HEK293 (cell line): ENCODE measurements at regions not wholly inside any gene's neighbourhood (a gene's known extent, or its start where the extent isn't known, plus 50 kb on each side); places are given as distances from the start of the nearest gene placed in this dataset.

Experiments used
- CTCF ChIA-PET: fragments of 350-600 bp; formaldehyde crosslinking; extraction: SDS; loops from one replicate; lab custom pipeline; 2021; ENCODE audit warnings: antibody characterized with exemption; lab: Yijun Ruan, JAX
- POLR2A ChIA-PET: fragments of 300-600 bp; formaldehyde crosslinking; extraction: SDS; loops from one replicate; lab custom pipeline; 2020; ENCODE audit warnings: antibody characterized with exemption, inconsistent platforms; lab: Yijun Ruan, JAX
- H3K27ac ChIP-seq: fragments of 200-500 bp; sonication (Bioruptor generic); 2 replicates; pipeline ENCODE4 v1.5.1; 2014; ENCODE audit warnings: low read depth, low read length, control low read depth, inconsistent platforms; ENCODE audit errors: extremely low read depth
- H3K36me3 ChIP-seq, 2 experiments: fragments of 200-500 bp in 1 of 2; sonication (Bioruptor generic) in 1 of 2; 1 replicate in 1 of 2; 2 replicates in 1 of 2; pipeline ENCODE4 v1.5.1; 2014 to 2017; ENCODE audit warnings: inconsistent platforms in 2 of 2, low read length in 2 of 2; ENCODE audit not compliant: control insufficient read depth in 2 of 2, insufficient read depth in 1 of 2
- H3K4me1 ChIP-seq: fragments of 200-500 bp; sonication (Bioruptor generic); 2 replicates; pipeline ENCODE4 v1.5.1; 2014; ENCODE audit warnings: mild to moderate bottlenecking, low read length, inconsistent platforms; ENCODE audit not compliant: control insufficient read depth, insufficient read depth
- H3K4me3 ChIP-seq: 2 replicates; pipeline ENCODE4 v1.5.1; 2011; ENCODE audit warnings: low read depth, mild to moderate bottlenecking, control low read depth, low read length, moderate library complexity
- H3K9me3 ChIP-seq: fragments of 200-500 bp; sonication (Bioruptor generic); 2 replicates; pipeline ENCODE4 v1.5.1; 2014; ENCODE audit warnings: low read depth, low read length, inconsistent platforms; ENCODE audit not compliant: control insufficient read depth, insufficient read depth
- KLF16 ChIP-seq: fragments of 450-650 bp; formaldehyde crosslinking; IDR thresholded peaks from 2 replicates; pipeline ENCODE4 v1.5.1; 2017; ENCODE audit warnings: missing biosample characterization, missing genetic modification characterization
- KLF8 ChIP-seq: fragments of 450-650 bp; formaldehyde crosslinking; IDR thresholded peaks from 2 replicates; pipeline ENCODE4 v1.5.1; 2016; ENCODE audit warnings: missing biosample characterization, missing genetic modification characterization
- KLF9 ChIP-seq: fragments of 450-650 bp; formaldehyde crosslinking; IDR thresholded peaks from 2 replicates; pipeline ENCODE4 v1.5.1; 2016; ENCODE audit warnings: missing biosample characterization, missing genetic modification characterization, low read depth
- PRDM2 ChIP-seq: fragments of 450-650 bp; formaldehyde crosslinking; IDR thresholded peaks from 2 replicates; pipeline ENCODE4 v1.5.1; 2016; ENCODE audit warnings: missing biosample characterization, missing genetic modification characterization, borderline replicate concordance
- YY2 ChIP-seq: fragments of 450-650 bp; formaldehyde crosslinking; IDR thresholded peaks from 2 replicates; pipeline ENCODE4 v1.5.1; 2016; ENCODE audit warnings: missing biosample characterization, missing genetic modification characterization
- ZBTB11 ChIP-seq: fragments of 450-650 bp; formaldehyde crosslinking; conservative IDR thresholded peaks from 2 replicates; pipeline ENCODE4 v1.5.1; 2016; ENCODE audit warnings: low read depth, missing biosample characterization, missing genetic modification characterization
- ZIC2 ChIP-seq: fragments of 450-650 bp; formaldehyde crosslinking; IDR thresholded peaks from 2 replicates; pipeline ENCODE4 v1.5.1; 2016; ENCODE audit warnings: missing biosample characterization, missing genetic modification characterization
- ZNF169 ChIP-seq: fragments of 450-650 bp; formaldehyde crosslinking; IDR thresholded peaks from 2 replicates; pipeline ENCODE4 v1.5.1; 2016; ENCODE audit warnings: missing biosample characterization, missing genetic modification characterization
- ZNF211 ChIP-seq: fragments of 450-650 bp; formaldehyde crosslinking; IDR thresholded peaks from 2 replicates; pipeline ENCODE4 v1.5.1; 2016; ENCODE audit warnings: low read depth, missing biosample characterization, missing genetic modification characterization
- ZNF214 ChIP-seq: fragments of 450-650 bp; formaldehyde crosslinking; IDR thresholded peaks from 2 replicates; pipeline ENCODE4 v1.5.1; 2017; ENCODE audit warnings: missing biosample characterization, mild to moderate bottlenecking, missing genetic modification characterization, borderline replicate concordance
- ZNF274 ChIP-seq, 2 experiments: fragments of 200-500 bp in 1 of 2; fragments of 450-650 bp in 1 of 2; sonication (Bioruptor generic) in 1 of 2; formaldehyde crosslinking in 1 of 2; IDR thresholded peaks; 2 replicates each; pipeline versions ENCODE4 v1.5.1 to v1.6.1; 2014 to 2016; ENCODE audit warnings: borderline replicate concordance in 1 of 2, inconsistent platforms in 1 of 2, low read length in 1 of 2, missing biosample characterization in 1 of 2, missing genetic modification characterization in 1 of 2
- ZNF416 ChIP-seq: fragments of 450-650 bp; formaldehyde crosslinking; IDR thresholded peaks from 2 replicates; pipeline ENCODE4 v1.5.1; 2016; ENCODE audit warnings: missing biosample characterization, missing genetic modification characterization
- ZNF423 ChIP-seq: fragments of 450-650 bp; formaldehyde crosslinking; IDR thresholded peaks from 2 replicates; pipeline ENCODE4 v1.5.1; 2016; ENCODE audit warnings: missing biosample characterization, missing genetic modification characterization
- ZNF433 ChIP-seq: fragments of 450-650 bp; formaldehyde crosslinking; IDR thresholded peaks from 2 replicates; pipeline ENCODE4 v1.5.1; 2016; ENCODE audit warnings: missing biosample characterization, missing genetic modification characterization, low read depth
- ZNF521 ChIP-seq: fragments of 450-650 bp; formaldehyde crosslinking; IDR thresholded peaks from 2 replicates; pipeline ENCODE4 v1.5.1; 2017; ENCODE audit warnings: missing biosample characterization, mild to moderate bottlenecking, missing genetic modification characterization
- ZNF549 ChIP-seq: fragments of 450-650 bp; IDR thresholded peaks from 2 replicates; pipeline ENCODE4 v1.5.1; 2018; ENCODE audit warnings: missing biosample characterization, missing genetic modification characterization, mild to moderate bottlenecking, inconsistent platforms, moderate library complexity
- ZNF555 ChIP-seq: fragments of 450-650 bp; formaldehyde crosslinking; conservative IDR thresholded peaks from 2 replicates; pipeline ENCODE4 v1.5.1; 2017; ENCODE audit warnings: missing biosample characterization, mild to moderate bottlenecking, missing genetic modification characterization, inconsistent platforms
- ZNF621 ChIP-seq: fragments of 450-650 bp; formaldehyde crosslinking; IDR thresholded peaks from 2 replicates; pipeline ENCODE4 v1.5.1; 2017; ENCODE audit warnings: missing biosample characterization, missing genetic modification characterization
- ZNF623 ChIP-seq: fragments of 450-650 bp; formaldehyde crosslinking; IDR thresholded peaks from 2 replicates; pipeline ENCODE4 v1.5.1; 2016; ENCODE audit warnings: missing biosample characterization, missing genetic modification characterization
- ZNF624 ChIP-seq: fragments of 450-650 bp; formaldehyde crosslinking; IDR thresholded peaks from 2 replicates; pipeline ENCODE4 v1.5.1; 2017; ENCODE audit warnings: missing biosample characterization, missing genetic modification characterization
- ZNF664 ChIP-seq: fragments of 450-650 bp; formaldehyde crosslinking; IDR thresholded peaks from 2 replicates; pipeline ENCODE4 v1.5.1; 2016; ENCODE audit warnings: missing biosample characterization, missing genetic modification characterization
- ZNF747 ChIP-seq: fragments of 450-650 bp; formaldehyde crosslinking; IDR thresholded peaks from 2 replicates; pipeline ENCODE4 v1.5.1; 2016; ENCODE audit warnings: missing biosample characterization, missing genetic modification characterization
- ZSCAN30 ChIP-seq: fragments of 450-650 bp; IDR thresholded peaks from 2 replicates; pipeline ENCODE4 v1.5.1; 2018; ENCODE audit warnings: missing biosample characterization, mild to moderate bottlenecking, missing genetic modification characterization, moderate library complexity

GRCh38 chr12:94055528-94055927, 92.8 kb upstream of the PLXNC1 start (continued):
- TF ChIP-seq KLF9 (no peak), ZNF664 (tag by site-specific recombination) (no peak), ZNF423 (tag by site-specific recombination) (no peak), ZNF169 (tag by site-specific recombination) (no peak), ZNF274 (IDR thresholded peaks at IDR 0.05; ENCODE audit: low read length) (no peak), ZNF274 (tag by site-specific recombination; IDR thresholded peaks at IDR 0.05; ENCODE audit: borderline replicate concordance) (no peak)

GRCh38 chr12:94056419-94057158, 91.8 kb upstream of the PLXNC1 start:
- ChIA-PET POLR2A (no interaction called here), CTCF (interaction anchor here (0.6 to 0.8 kb wide), 2 partner anchors 44 to 662 kb away, joined by 3 to 4 read pairs; no protein-coding TSS in a partner anchor)
- Histone ChIP-seq H3K4me1 (no peaks in the 10 kb centered on the region), H3K4me3 (no peak overlapping the region), H3K36me3 (no peaks in the 10 kb centered on the region), H3K9me3 (no peaks in the 10 kb centered on the region), H3K27ac (no peak overlapping the region)
- TF ChIP-seq ZNF623 (tag by site-specific recombination) (no peak), ZNF214 (no peak), ZNF433 (no peak), PRDM2 (tag by site-specific recombination) (no peak), ZIC2 (tag by site-specific recombination) (no peak)

GRCh38 chr12:94057262-94058151, 90.9 kb upstream of the PLXNC1 start:
- Histone ChIP-seq H3K36me3 (no peaks in the 10 kb centered on the region), H3K4me1 (no peaks in the 10 kb centered on the region), H3K9me3 (no peaks in the 10 kb centered on the region), H3K27ac (no peak overlapping the region), H3K4me3 (no peak overlapping the region)
- CTCF ChIA-PET: no interaction called here
- POLR2A ChIA-PET: no interaction called here
- no peak for TF ChIP-seq KLF16
- TF ChIP-seq ZNF416 (tag by site-specific recombination): no peak
- no peak for TF ChIP-seq ZNF211 (tag by site-specific recombination)
- TF ChIP-seq ZNF549 (tag by site-specific recombination): no peak
- no peak for TF ChIP-seq KLF8 (tag by site-specific recombination)
- no peak for TF ChIP-seq ZNF521 (tag by site-specific recombination)
- no peak for TF ChIP-seq ZNF621 (tag by site-specific recombination)
- no peak for TF ChIP-seq ZNF747 (tag by site-specific recombination)
- no peak for TF ChIP-seq ZNF169 (tag by site-specific recombination)
- TF ChIP-seq ZNF624 (tag by site-specific recombination): no peak
- TF ChIP-seq ZSCAN30 (tag by site-specific recombination): no peak
- TF ChIP-seq YY2 (tag by site-specific recombination): no peak
- no peak for TF ChIP-seq ZNF555
- no peak for TF ChIP-seq ZBTB11 (tag by site-specific recombination)
